ENCODE measurements at regions not wholly inside any gene's neighbourhood (a gene's known extent, or its start where the extent isn't known, plus 50 kb on each side); places are given as distances from the start of the nearest gene placed in this dataset.

DNA sequence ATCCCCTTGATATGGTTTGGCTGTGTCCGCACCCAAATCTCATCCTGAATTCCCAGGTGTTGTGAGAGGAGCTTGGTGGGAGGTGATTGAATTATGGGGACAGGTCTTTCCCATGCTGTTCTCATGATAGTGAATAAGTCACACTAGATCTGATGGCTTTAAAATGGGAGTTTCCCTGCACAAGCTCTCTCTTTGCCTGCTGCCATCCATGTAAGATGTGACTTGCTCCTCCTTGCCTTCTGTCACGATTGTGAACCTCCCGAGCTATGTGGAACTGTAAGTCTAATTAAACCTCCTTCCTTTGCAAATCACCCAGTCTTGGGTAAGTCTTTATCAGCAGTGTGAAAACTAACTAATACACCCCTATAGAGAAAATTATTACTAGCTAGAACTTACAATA is 959.5 kb upstream of the ADGRL2 start:
- no peak overlapping the region for H3K56ac ChIP-seq (replicated peaks; ENCODE audit: insufficient read length, low read depth, low read length)
- no peak overlapping the region for H2BK20ac ChIP-seq (ENCODE audit: low read length)
- no peaks in the 10 kb centered on the region; a peak in 1 of 8 replicates for H3K36me3 ChIP-seq (ENCODE audit: control insufficient read depth in 2 of 4, insufficient read depth in 4 of 4, low read length in 3 of 4)
- H2BK15ac ChIP-seq (ENCODE audit: low read length) = no peak overlapping the region
- H3K4ac ChIP-seq (replicated peaks; ENCODE audit: insufficient read length, low read depth, low read length) = no peak overlapping the region
- H3K9ac ChIP-seq (replicated peaks in 1 of 4; ENCODE audit: extremely low read depth in 1 of 4, low read depth in 3 of 4, low read length in 3 of 4) = no peak overlapping the region
- H2BK5ac ChIP-seq (ENCODE audit: low read depth, low read length) = no peak overlapping the region
- no peaks in the 10 kb centered on the region for H3K79me2 ChIP-seq (ENCODE audit: control insufficient read depth in 1 of 2, insufficient read depth in 2 of 2, low read length in 2 of 2)
- no peaks in the 10 kb centered on the region for H3K79me1 ChIP-seq (ENCODE audit: low read depth, low read length)
- H3K4me3 ChIP-seq (ENCODE audit: extremely low read depth in 1 of 4, insufficient read depth in 2 of 4, low read depth in 3 of 4, low read length in 4 of 4) = no peak overlapping the region
- 96% methylated on average over 3 of the region's 3 CpGs; no CpG with 5 or more reads in 1 of the 2 experiments for WGBS, 2 experiments (ENCODE audit: extremely low coverage in 1 of 2, insufficient coverage in 1 of 2, insufficient read length in 1 of 2, insufficient replicate concordance in 2 of 2, low coverage in 1 of 2, low lambda C conversion rate in 2 of 2, missing lambda C conversion rate in 1 of 2)
- no peak overlapping the region for H3K18ac ChIP-seq (ENCODE audit: extremely low read depth, low read length)
- no peak for FAIRE-seq
- no peak overlapping the region for H4K5ac ChIP-seq (ENCODE audit: insufficient read length, low read depth, low read length)
- no peak overlapping the region for H2AK5ac ChIP-seq (ENCODE audit: low read depth, low read length)
- no peak overlapping the region for H3K4me2 ChIP-seq (ENCODE audit: insufficient read depth in 1 of 2, low read depth in 2 of 2, low read length in 2 of 2)
- no peak overlapping the region for H2AFZ ChIP-seq (ENCODE audit: low read length)
- no peak overlapping the region for H4K8ac ChIP-seq (ENCODE audit: extremely low read depth, insufficient read depth, low read length)
- H3K27me3 ChIP-seq (replicated peaks in 1 of 4; ENCODE audit: control insufficient read depth in 3 of 4, extremely low read depth in 1 of 4, insufficient read depth in 3 of 4, low read length in 3 of 4) = no peaks in the 10 kb centered on the region
- no peaks in the 10 kb centered on the region for H4K20me1 ChIP-seq (replicated peaks in 1 of 2; ENCODE audit: control insufficient read depth in 1 of 2, insufficient read depth in 2 of 2, low read length in 2 of 2)
- no peak overlapping the region for H2BK12ac ChIP-seq (ENCODE audit: low read depth, low read length)
- CTCF ChIA-PET (ENCODE audit: partially characterized antibody) = interaction anchor here (0.6 kb wide), 2 partner anchors 48 to 298 kb away, joined by 3 to 4 read pairs; no protein-coding TSS in a partner anchor
- H3K14ac ChIP-seq (ENCODE audit: insufficient read length) = no peak overlapping the region
- no peak overlapping the region for H3K27ac ChIP-seq (ENCODE audit: low read depth, low read length)
- DNase-seq (ENCODE audit: low read depth in 1 of 2, low spot score in 2 of 2) = no peak
- no peak for TF ChIP-seq RBBP5 (IDR thresholded peaks at IDR 0.05; ENCODE audit: borderline replicate concordance, low read depth, low read length)
- no peak for TF ChIP-seq PHF8 (conservative IDR thresholded peaks at IDR 0.05; ENCODE audit: low read depth, low read length)
- no peak overlapping the region for H2BK120ac ChIP-seq (replicated peaks; ENCODE audit: low read depth, low read length)
- POLR2A ChIA-PET (ENCODE audit: partially characterized antibody) = no interaction called here
- no peak overlapping the region for H3K23ac ChIP-seq (ENCODE audit: insufficient read length)
- H3K23me2 ChIP-seq (ENCODE audit: low read depth, low read length) = no peaks in the 10 kb centered on the region
- H3K9me3 ChIP-seq (ENCODE audit: insufficient read depth in 2 of 2, low read depth in 1 of 2, low read length in 1 of 2) = peaks cover 3% of the 10 kb centered on the region in 2 experiments; a peak in 3 of 4 replicates
- peaks cover 0 to 3% (median 2%) of the 10 kb centered on the region in 4 experiments; a peak in 2 of 7 replicates for H3K4me1 ChIP-seq (replicated peaks in 1 of 4; ENCODE audit: control insufficient read depth in 3 of 4, insufficient read depth in 4 of 4, low read length in 3 of 4)
- no peak overlapping the region for H4K91ac ChIP-seq (replicated peaks; ENCODE audit: insufficient read length, low read length)

Data from H1 (cell line).